ENCODE measurements at regions not wholly inside any gene's neighbourhood (a gene's known extent, or its start where the extent isn't known, plus 50 kb on each side); places are given as distances from the start of the nearest gene placed in this dataset.

- TF ChIP-seq CTCF (IDR thresholded peaks at IDR 0.05; ENCODE audit: insufficient read depth, low read depth, low read length) = no peak
- DNase-seq (ENCODE audit: low read depth) = no peak
- H3K4me3 ChIP-seq (ENCODE audit: low read depth, low read length) = no peak overlapping the region
Observed at GRCh38 chr12:20270557-20270956, 97.8 kb upstream of the PDE3A start.

GRCh38 chr12:20272161-20272560, 96.2 kb upstream of the PDE3A start:
- H3K4me3 ChIP-seq (ENCODE audit: low read depth, low read length) = no peak overlapping the region
- TF ChIP-seq CTCF (IDR thresholded peaks at IDR 0.05; ENCODE audit: insufficient read depth, low read depth, low read length) = no peak
- DNase-seq (ENCODE audit: low read depth) = no peak

- no peak for DNase-seq (ENCODE audit: low read depth)
- H3K4me3 ChIP-seq (ENCODE audit: low read depth, low read length) = no peak overlapping the region
- no peak for TF ChIP-seq CTCF (IDR thresholded peaks at IDR 0.05; ENCODE audit: insufficient read depth, low read depth, low read length)
Observed at GRCh38 chr12:20272801-20273200, 95.5 kb upstream of the PDE3A start.

GRCh38 chr12:20274008-20274407, 94.3 kb upstream of the PDE3A start:
- no peak for DNase-seq (ENCODE audit: low read depth)
- H3K4me3 ChIP-seq (ENCODE audit: low read depth, low read length) = no peak overlapping the region
- no peak for TF ChIP-seq CTCF (IDR thresholded peaks at IDR 0.05; ENCODE audit: insufficient read depth, low read depth, low read length)

- H3K4me3 ChIP-seq (ENCODE audit: low read depth, low read length) = no peak overlapping the region
- no peak for TF ChIP-seq CTCF (IDR thresholded peaks at IDR 0.05; ENCODE audit: insufficient read depth, low read depth, low read length)
- DNase-seq (ENCODE audit: low read depth) = no peak
Observed at GRCh38 chr12:20278276-20278675, 90.1 kb upstream of the PDE3A start.

GRCh38 chr12:20280515-20280914, 87.8 kb upstream of the PDE3A start:
- H3K4me3 ChIP-seq (ENCODE audit: low read depth, low read length) = no peak overlapping the region
- DNase-seq (ENCODE audit: low read depth) = peak; percentile 8

More at GRCh38 chr12:20280515-20280914, 87.8 kb upstream of the PDE3A start:
- no peak for TF ChIP-seq CTCF (IDR thresholded peaks at IDR 0.05; ENCODE audit: insufficient read depth, low read depth, low read length)

Data from fibroblast of villous mesenchyme (primary cell).